ENCODE measurements at regions not wholly inside any gene's neighbourhood (a gene's known extent, or its start where the extent isn't known, plus 50 kb on each side); places are given as distances from the start of the nearest gene placed in this dataset.
A peak's percentile ranks its signal among the peaks of the same experiment; 100 is the strongest.

DNA sequence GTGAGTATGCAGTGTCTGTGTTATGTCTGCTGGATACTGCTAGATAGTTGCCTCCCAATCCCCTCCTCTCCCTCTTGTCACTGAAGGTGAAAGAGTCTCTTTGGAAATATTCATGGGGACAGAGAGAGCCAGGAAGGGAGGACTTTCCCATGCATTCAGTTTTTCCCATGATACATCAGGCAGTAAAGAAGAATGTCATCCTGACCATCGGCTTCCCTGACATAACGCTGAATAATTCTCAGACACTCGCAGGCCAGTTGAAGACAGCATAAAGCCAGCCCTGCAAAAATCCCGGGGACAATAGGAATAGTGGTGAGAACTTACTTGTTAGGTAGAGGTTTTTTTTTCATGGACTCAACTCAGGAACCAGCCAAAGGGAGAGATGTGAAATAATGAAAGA lies 58.1 kb downstream of the KLF4 start:
- TF ChIP-seq, protein P1, sequence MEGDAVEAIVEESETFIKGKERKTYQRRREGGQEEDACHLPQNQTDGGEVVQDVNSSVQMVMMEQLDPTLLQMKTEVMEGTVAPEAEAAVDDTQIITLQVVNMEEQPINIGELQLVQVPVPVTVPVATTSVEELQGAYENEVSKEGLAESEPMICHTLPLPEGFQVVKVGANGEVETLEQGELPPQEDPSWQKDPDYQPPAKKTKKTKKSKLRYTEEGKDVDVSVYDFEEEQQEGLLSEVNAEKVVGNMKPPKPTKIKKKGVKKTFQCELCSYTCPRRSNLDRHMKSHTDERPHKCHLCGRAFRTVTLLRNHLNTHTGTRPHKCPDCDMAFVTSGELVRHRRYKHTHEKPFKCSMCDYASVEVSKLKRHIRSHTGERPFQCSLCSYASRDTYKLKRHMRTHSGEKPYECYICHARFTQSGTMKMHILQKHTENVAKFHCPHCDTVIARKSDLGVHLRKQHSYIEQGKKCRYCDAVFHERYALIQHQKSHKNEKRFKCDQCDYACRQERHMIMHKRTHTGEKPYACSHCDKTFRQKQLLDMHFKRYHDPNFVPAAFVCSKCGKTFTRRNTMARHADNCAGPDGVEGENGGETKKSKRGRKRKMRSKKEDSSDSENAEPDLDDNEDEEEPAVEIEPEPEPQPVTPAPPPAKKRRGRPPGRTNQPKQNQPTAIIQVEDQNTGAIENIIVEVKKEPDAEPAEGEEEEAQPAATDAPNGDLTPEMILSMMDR (IDR thresholded peaks at IDR 0.05; ENCODE audit: insufficient read depth, low read length, poor library complexity, severe bottlenecking): no peak
- DNase-seq (ENCODE audit: low read depth): no peak
- no peaks in the 10 kb centered on the region for H3K36me3 ChIP-seq (ENCODE audit: control insufficient read depth, insufficient read depth, low read length)

GRCh38 chr9:107430071-107430470 lies 59.5 kb downstream of the KLF4 start:
- H3K4me3 ChIP-seq (ENCODE audit: low read depth, low read length): no peak overlapping the region
- TF ChIP-seq, protein P1 (IDR thresholded peaks at IDR 0.05; ENCODE audit: insufficient read depth, low read length, poor library complexity, severe bottlenecking): no peak
- no peaks in the 10 kb centered on the region for H3K27me3 ChIP-seq (ENCODE audit: control insufficient read depth, insufficient read depth, low read length)
- H3K36me3 ChIP-seq (ENCODE audit: control insufficient read depth, insufficient read depth, low read length): no peaks in the 10 kb centered on the region
- DNase-seq (ENCODE audit: low read depth): no peak

More for the DNA sequence above, 58.1 kb downstream of the KLF4 start:
- H3K27me3 ChIP-seq (ENCODE audit: control insufficient read depth, insufficient read depth, low read length): no peaks in the 10 kb centered on the region
- H3K4me3 ChIP-seq (ENCODE audit: low read depth, low read length): no peak overlapping the region

GRCh38 chr9:107426126-107426525 lies 63.4 kb downstream of the KLF4 start:
- H3K36me3 ChIP-seq (ENCODE audit: control insufficient read depth, insufficient read depth, low read length): no peaks in the 10 kb centered on the region
- no peak for DNase-seq (ENCODE audit: low read depth)
- H3K4me3 ChIP-seq (ENCODE audit: low read depth, low read length): no peak overlapping the region
- TF ChIP-seq, protein P1 (IDR thresholded peaks at IDR 0.05; ENCODE audit: insufficient read depth, low read length, poor library complexity, severe bottlenecking): no peak
- no peaks in the 10 kb centered on the region for H3K27me3 ChIP-seq (ENCODE audit: control insufficient read depth, insufficient read depth, low read length)

DNA sequence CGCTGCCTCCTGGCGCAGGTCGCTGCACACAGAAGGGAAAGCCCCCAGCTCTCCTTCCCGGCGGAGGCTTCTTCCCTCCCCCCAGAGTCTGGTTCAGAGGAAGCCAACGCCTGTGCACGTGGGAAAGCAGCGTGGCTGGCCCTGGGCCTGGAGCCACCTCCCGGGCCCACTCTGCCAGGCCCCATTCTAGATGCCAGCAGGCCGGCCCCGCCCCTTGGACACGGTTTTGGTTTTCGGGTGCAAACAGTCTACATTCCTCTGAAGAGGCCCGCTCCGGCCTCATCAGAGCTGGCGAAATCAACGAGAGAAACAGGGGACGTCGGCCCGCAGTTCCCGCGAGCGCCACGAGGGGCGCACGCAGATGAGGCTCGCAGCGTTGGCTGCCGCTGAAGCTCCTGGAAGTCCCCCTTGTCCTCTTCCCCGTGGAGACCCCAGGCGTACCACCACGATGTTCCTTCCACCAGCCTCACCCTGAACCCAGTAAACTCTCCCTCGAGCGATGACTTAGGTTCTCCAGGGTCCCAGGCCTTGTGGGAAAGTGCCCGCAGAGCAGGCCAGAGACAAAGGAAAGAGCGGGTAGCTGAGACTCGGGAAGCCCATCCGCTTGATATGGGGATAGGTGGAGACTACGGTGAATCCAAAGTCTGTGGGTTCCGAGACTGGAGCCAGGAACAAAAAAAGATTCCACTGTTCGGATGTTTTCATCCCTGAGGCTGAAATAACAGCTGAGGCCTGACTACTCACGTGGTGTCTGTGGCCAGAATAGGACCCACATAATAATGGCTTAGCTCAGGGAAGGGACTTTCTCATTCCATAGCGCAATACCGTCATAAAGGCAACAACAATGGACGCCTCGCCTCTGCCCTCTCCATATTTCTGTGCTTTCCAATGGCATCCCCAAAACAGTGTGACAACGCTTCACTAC lies 64.2 kb downstream of the KLF4 start:
- Histone ChIP-seq H3K27me3 (ENCODE audit: control insufficient read depth, insufficient read depth, low read length) (no peaks in the 10 kb centered on the region), H3K36me3 (ENCODE audit: control insufficient read depth, insufficient read depth, low read length) (no peaks in the 10 kb centered on the region), H3K4me3 (ENCODE audit: low read depth, low read length) (no peak overlapping the region)
- DNase-seq (ENCODE audit: low read depth): peak; percentile 26
- TF ChIP-seq, protein P1 (IDR thresholded peaks at IDR 0.05; ENCODE audit: insufficient read depth, low read length, poor library complexity, severe bottlenecking): peak; percentile 96

DNA sequence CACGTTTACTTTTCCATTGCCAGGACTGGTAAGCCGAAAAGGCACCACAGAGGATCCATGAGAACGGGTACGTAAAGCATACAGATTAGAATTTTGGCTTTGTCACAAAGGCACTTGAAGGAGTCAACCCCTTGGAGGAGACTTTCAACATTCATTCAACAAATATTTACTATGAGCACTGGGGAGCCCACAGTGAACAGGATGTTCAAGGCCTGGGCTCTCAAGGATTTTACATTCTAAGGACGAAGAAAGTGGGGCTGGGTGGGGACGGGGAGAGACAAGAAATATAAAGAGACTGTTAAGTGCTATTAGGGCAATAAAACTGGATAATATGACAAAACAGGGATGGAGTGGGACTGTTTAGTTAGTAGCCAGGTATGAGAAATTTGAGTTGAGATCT lies 66.0 kb downstream of the KLF4 start:
- TF ChIP-seq, protein P1 (IDR thresholded peaks at IDR 0.05; ENCODE audit: insufficient read depth, low read length, poor library complexity, severe bottlenecking): no peak
- no peaks in the 10 kb centered on the region for H3K27me3 ChIP-seq (ENCODE audit: control insufficient read depth, insufficient read depth, low read length)
- H3K36me3 ChIP-seq (ENCODE audit: control insufficient read depth, insufficient read depth, low read length): no peaks in the 10 kb centered on the region
- H3K4me3 ChIP-seq (ENCODE audit: low read depth, low read length): no peak overlapping the region
- DNase-seq (ENCODE audit: low read depth): no peak
